ENCODE measurements at regions not wholly inside any gene's neighbourhood (a gene's known extent, or its start where the extent isn't known, plus 50 kb on each side); places are given as distances from the start of the nearest gene placed in this dataset.

DNA sequence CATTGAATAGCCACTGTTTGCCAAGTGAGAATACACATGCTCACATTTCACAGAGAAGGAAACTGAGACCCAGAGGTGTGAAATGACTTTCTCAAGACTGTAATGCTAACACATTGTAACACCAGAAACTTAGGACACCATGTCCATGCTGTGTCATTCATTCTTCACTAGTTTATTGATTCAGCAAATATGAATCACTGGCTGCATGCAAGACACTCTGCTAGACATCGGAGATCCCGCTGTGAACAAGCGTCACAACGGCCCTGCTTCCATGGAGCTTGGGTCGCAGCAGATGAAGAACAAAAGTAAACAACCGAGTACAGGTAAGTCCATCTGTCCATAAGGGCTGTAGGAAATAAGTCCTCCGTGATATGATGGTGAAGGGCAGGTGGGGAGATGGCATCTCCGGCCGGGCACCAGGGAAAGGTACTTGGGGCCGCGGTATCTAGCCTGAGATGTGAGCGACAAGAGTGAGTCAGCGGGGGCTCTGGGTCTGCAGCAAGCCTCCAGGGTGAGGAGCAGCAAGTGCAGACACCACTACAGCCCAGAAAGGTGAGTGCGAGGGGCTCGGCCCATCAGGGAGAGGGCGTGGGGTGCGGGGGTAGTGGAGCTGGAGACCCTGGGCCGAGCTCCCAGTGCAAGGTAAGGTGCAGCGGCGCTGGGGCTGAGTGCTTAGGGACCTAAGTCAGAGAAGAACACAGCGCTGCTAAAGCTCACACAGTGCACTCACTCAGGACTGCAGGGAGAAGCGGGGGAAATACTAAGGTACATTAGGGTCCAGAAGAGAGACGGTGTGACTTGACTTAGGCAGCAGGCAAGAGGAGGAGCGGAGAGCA lies 391.2 kb downstream of the FBXO15 start:
- Histone ChIP-seq H2AK5ac (ENCODE audit: low read length, severe bottlenecking) (no peak overlapping the region), H3K18ac (ENCODE audit: low read depth in 1 of 2, low read length in 2 of 2) (no peak overlapping the region), H3K36me3 (ENCODE audit: control insufficient read depth in 1 of 2, insufficient read depth in 2 of 2, low read depth in 1 of 2, low read length in 2 of 2) (no peaks in the 10 kb centered on the region), H3K4me1 (ENCODE audit: control insufficient read depth, insufficient read depth, low read depth, low read length) (peaks cover 1% of the 10 kb centered on the region), H3K23ac (ENCODE audit: low read length in 2 of 2) (no peak overlapping the region), H3K4ac (ENCODE audit: low read depth in 1 of 2, low read length in 2 of 2) (no peak overlapping the region), H2BK15ac (ENCODE audit: low read depth, poor library complexity, severe bottlenecking) (no peak overlapping the region), H3K27ac (ENCODE audit: low read length, poor library complexity, severe bottlenecking) (no peak overlapping the region), H4K8ac (ENCODE audit: low read length) (no peak overlapping the region), H2BK5ac (ENCODE audit: low read depth, low read length, poor library complexity, severe bottlenecking) (no peak overlapping the region), H3K79me1 (replicated peaks; ENCODE audit: low read length, poor library complexity, severe bottlenecking) (no peaks in the 10 kb centered on the region), H4K91ac (ENCODE audit: low read length) (no peak overlapping the region), H2BK120ac (ENCODE audit: low read depth, low read length) (no peak overlapping the region), H3K9me3 (ENCODE audit: control insufficient read depth, low read length) (no peaks in the 10 kb centered on the region), H3K4me2 (ENCODE audit: low read length, poor library complexity, severe bottlenecking) (no peak overlapping the region), H2AFZ (ENCODE audit: low read depth, low read length) (no peak overlapping the region), H3K4me3 (ENCODE audit: insufficient read depth in 1 of 2, low read depth in 1 of 2, low read length in 2 of 2) (no peak overlapping the region), H3K27me3 (ENCODE audit: control insufficient read depth in 1 of 2, insufficient read depth in 1 of 2, low read length in 2 of 2) (no peaks in the 10 kb centered on the region), H3K9ac (ENCODE audit: low read length) (no peak overlapping the region), H3K14ac (ENCODE audit: low read length in 2 of 2) (peak overlapping the region in 1 of 2 experiments; percentile 74), H2BK12ac (ENCODE audit: low read length in 2 of 2) (no peak overlapping the region)
- DNase-seq = no peak
- 96% methylated on average over 24 of the region's 24 CpGs for WGBS

DNA sequence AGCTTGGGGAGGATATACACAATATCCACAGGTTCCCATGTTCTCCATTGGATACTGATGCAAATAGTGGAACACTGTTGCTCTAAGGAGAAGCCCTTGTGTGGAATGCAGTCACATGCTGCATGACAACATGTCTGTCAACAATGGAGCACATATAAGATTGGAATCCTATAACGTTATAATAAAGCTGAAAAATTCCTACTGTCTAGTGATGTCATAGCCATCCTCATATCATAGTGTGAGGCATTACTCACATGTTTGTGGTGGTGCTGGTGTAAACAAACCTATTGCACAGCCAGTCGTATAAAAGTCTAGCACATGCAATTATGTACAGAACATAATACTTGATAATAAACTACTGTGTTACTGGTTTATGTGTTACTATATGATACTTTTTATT lies 394.7 kb downstream of the FBXO15 start:
- no peaks in the 10 kb centered on the region for H3K36me3 ChIP-seq (ENCODE audit: control insufficient read depth in 1 of 2, insufficient read depth in 2 of 2, low read depth in 1 of 2, low read length in 2 of 2)
- no peak overlapping the region for H3K18ac ChIP-seq (ENCODE audit: low read depth in 1 of 2, low read length in 2 of 2)
- no peak overlapping the region for H2AFZ ChIP-seq (ENCODE audit: low read depth, low read length)
- H3K4ac ChIP-seq (ENCODE audit: low read depth in 1 of 2, low read length in 2 of 2) = no peak overlapping the region
- no peak overlapping the region for H4K91ac ChIP-seq (ENCODE audit: low read length)
- H3K9me3 ChIP-seq (ENCODE audit: control insufficient read depth, low read length) = peaks cover 4% of the 10 kb centered on the region
- H3K14ac ChIP-seq (ENCODE audit: low read length in 2 of 2) = no peak overlapping the region
- no peak overlapping the region for H4K8ac ChIP-seq (ENCODE audit: low read length)
- H3K9ac ChIP-seq (ENCODE audit: low read length) = no peak overlapping the region
- no peak overlapping the region for H3K4me3 ChIP-seq (ENCODE audit: insufficient read depth in 1 of 2, low read depth in 1 of 2, low read length in 2 of 2)
- H3K27ac ChIP-seq (ENCODE audit: low read length, poor library complexity, severe bottlenecking) = no peak overlapping the region
- no peaks in the 10 kb centered on the region for H3K27me3 ChIP-seq (ENCODE audit: control insufficient read depth in 1 of 2, insufficient read depth in 1 of 2, low read length in 2 of 2)
- H3K4me2 ChIP-seq (ENCODE audit: low read length, poor library complexity, severe bottlenecking) = no peak overlapping the region
- H2BK120ac ChIP-seq (ENCODE audit: low read depth, low read length) = no peak overlapping the region
- no CpG with 5 or more reads among the region's 2 CpGs for WGBS
- H2AK5ac ChIP-seq (ENCODE audit: low read length, severe bottlenecking) = no peak overlapping the region
- H2BK5ac ChIP-seq (ENCODE audit: low read depth, low read length, poor library complexity, severe bottlenecking) = no peak overlapping the region
- peak; percentile 79 for DNase-seq
- no peak overlapping the region for H2BK15ac ChIP-seq (ENCODE audit: low read depth, poor library complexity, severe bottlenecking)
- peaks cover under 1% of the 10 kb centered on the region for H3K4me1 ChIP-seq (ENCODE audit: control insufficient read depth, insufficient read depth, low read depth, low read length)
- no peak overlapping the region for H3K23ac ChIP-seq (ENCODE audit: low read length in 2 of 2)
- H2BK12ac ChIP-seq (ENCODE audit: low read length in 2 of 2) = no peak overlapping the region
- H3K79me1 ChIP-seq (replicated peaks; ENCODE audit: low read length, poor library complexity, severe bottlenecking) = no peaks in the 10 kb centered on the region

DNA sequence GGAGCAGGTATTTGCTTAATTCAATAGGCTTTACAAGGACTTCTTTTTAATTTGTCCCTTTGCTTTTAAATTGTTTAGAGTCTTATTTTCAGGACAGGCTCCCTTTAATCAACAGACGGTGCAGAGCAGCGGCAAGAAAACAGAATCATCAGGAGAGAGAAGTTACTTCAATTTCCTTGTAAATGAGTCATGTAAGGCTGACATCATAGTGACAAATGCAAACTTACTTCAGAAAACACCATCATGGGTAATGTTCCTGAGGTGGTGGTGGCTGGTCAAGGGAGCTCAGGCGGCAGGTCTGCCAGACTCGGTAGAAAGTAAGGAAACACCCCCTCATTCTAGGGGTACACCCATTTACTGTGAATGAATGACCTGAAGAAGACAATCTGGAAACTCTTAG lies 395.1 kb downstream of the FBXO15 start:
- H3K23ac ChIP-seq (ENCODE audit: low read length in 2 of 2) = no peak overlapping the region
- H4K91ac ChIP-seq (ENCODE audit: low read length) = no peak overlapping the region
- H2AK5ac ChIP-seq (ENCODE audit: low read length, severe bottlenecking) = no peak overlapping the region
- no peak overlapping the region for H3K4ac ChIP-seq (ENCODE audit: low read depth in 1 of 2, low read length in 2 of 2)
- H3K9ac ChIP-seq (ENCODE audit: low read length) = no peak overlapping the region
- H4K8ac ChIP-seq (ENCODE audit: low read length) = no peak overlapping the region
- no peak overlapping the region for H3K27ac ChIP-seq (ENCODE audit: low read length, poor library complexity, severe bottlenecking)
- no peak overlapping the region for H3K18ac ChIP-seq (ENCODE audit: low read depth in 1 of 2, low read length in 2 of 2)
- no peaks in the 10 kb centered on the region for H3K4me1 ChIP-seq (ENCODE audit: control insufficient read depth, insufficient read depth, low read depth, low read length)
- H3K79me1 ChIP-seq (replicated peaks; ENCODE audit: low read length, poor library complexity, severe bottlenecking) = no peaks in the 10 kb centered on the region
- H2BK12ac ChIP-seq (ENCODE audit: low read length in 2 of 2) = no peak overlapping the region
- DNase-seq = peak; percentile 66
- H2AFZ ChIP-seq (ENCODE audit: low read depth, low read length) = no peak overlapping the region
- H2BK15ac ChIP-seq (ENCODE audit: low read depth, poor library complexity, severe bottlenecking) = no peak overlapping the region
- no peak overlapping the region for H2BK120ac ChIP-seq (ENCODE audit: low read depth, low read length)
- no CpG with 5 or more reads among the region's 4 CpGs for WGBS
- peaks cover 4% of the 10 kb centered on the region for H3K9me3 ChIP-seq (ENCODE audit: control insufficient read depth, low read length)
- no peaks in the 10 kb centered on the region for H3K36me3 ChIP-seq (ENCODE audit: control insufficient read depth in 1 of 2, insufficient read depth in 2 of 2, low read depth in 1 of 2, low read length in 2 of 2)
- H3K4me2 ChIP-seq (ENCODE audit: low read length, poor library complexity, severe bottlenecking) = no peak overlapping the region
- H2BK5ac ChIP-seq (ENCODE audit: low read depth, low read length, poor library complexity, severe bottlenecking) = no peak overlapping the region
- H3K14ac ChIP-seq (ENCODE audit: low read length in 2 of 2) = no peak overlapping the region
- no peak overlapping the region for H3K4me3 ChIP-seq (ENCODE audit: insufficient read depth in 1 of 2, low read depth in 1 of 2, low read length in 2 of 2)
- H3K27me3 ChIP-seq (ENCODE audit: control insufficient read depth in 1 of 2, insufficient read depth in 1 of 2, low read length in 2 of 2) = no peaks in the 10 kb centered on the region

DNA sequence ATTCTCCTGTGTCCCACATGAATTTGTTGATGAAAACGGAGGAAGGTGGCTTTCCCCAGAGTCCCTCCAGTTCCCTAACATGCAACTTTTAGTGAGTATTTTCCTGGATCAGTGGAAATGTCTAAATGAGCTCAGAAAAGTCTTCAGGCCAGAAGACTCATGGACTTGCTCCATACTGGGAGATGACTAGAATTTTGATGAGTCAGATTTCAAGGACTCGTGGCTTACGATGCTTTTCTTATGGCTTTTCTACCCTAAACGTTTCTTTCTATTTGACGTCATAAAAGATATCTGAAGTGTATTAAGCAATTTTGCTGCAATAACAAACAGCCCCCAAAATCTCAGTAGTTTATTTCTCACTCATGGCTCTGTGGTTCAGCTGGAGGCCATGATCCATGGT lies 397.6 kb downstream of the FBXO15 start:
- H2BK120ac ChIP-seq (ENCODE audit: low read depth, low read length) = no peak overlapping the region
- no peak overlapping the region for H2AFZ ChIP-seq (ENCODE audit: low read depth, low read length)
- no peak for DNase-seq
- no peak overlapping the region for H3K18ac ChIP-seq (ENCODE audit: low read depth in 1 of 2, low read length in 2 of 2)
- no peak overlapping the region for H3K4me3 ChIP-seq (ENCODE audit: insufficient read depth in 1 of 2, low read depth in 1 of 2, low read length in 2 of 2)
- H4K91ac ChIP-seq (ENCODE audit: low read length) = no peak overlapping the region
- H3K9me3 ChIP-seq (ENCODE audit: control insufficient read depth, low read length) = peaks cover 4% of the 10 kb centered on the region
- H3K4me2 ChIP-seq (ENCODE audit: low read length, poor library complexity, severe bottlenecking) = no peak overlapping the region
- no peak overlapping the region for H2BK12ac ChIP-seq (ENCODE audit: low read length in 2 of 2)
- H3K27ac ChIP-seq (ENCODE audit: low read length, poor library complexity, severe bottlenecking) = no peak overlapping the region
- H3K27me3 ChIP-seq (ENCODE audit: control insufficient read depth in 1 of 2, insufficient read depth in 1 of 2, low read length in 2 of 2) = no peaks in the 10 kb centered on the region
- no peak overlapping the region for H3K9ac ChIP-seq (ENCODE audit: low read length)
- no peak overlapping the region for H2BK15ac ChIP-seq (ENCODE audit: low read depth, poor library complexity, severe bottlenecking)
- no peaks in the 10 kb centered on the region for H3K36me3 ChIP-seq (ENCODE audit: control insufficient read depth in 1 of 2, insufficient read depth in 2 of 2, low read depth in 1 of 2, low read length in 2 of 2)
- H3K23ac ChIP-seq (ENCODE audit: low read length in 2 of 2) = no peak overlapping the region
- H3K79me1 ChIP-seq (replicated peaks; ENCODE audit: low read length, poor library complexity, severe bottlenecking) = no peaks in the 10 kb centered on the region
- no peak overlapping the region for H3K4ac ChIP-seq (ENCODE audit: low read depth in 1 of 2, low read length in 2 of 2)
- no peak overlapping the region for H3K14ac ChIP-seq (ENCODE audit: low read length in 2 of 2)
- H2AK5ac ChIP-seq (ENCODE audit: low read length, severe bottlenecking) = no peak overlapping the region
- 87% methylated on average over 5 of the region's 5 CpGs for WGBS
- no peak overlapping the region for H4K8ac ChIP-seq (ENCODE audit: low read length)
- no peak overlapping the region for H2BK5ac ChIP-seq (ENCODE audit: low read depth, low read length, poor library complexity, severe bottlenecking)
- no peaks in the 10 kb centered on the region for H3K4me1 ChIP-seq (ENCODE audit: control insufficient read depth, insufficient read depth, low read depth, low read length)
